Skeletal muscle satellite cell (primary cell): ENCODE measurements at regions not wholly inside any gene's neighbourhood (a gene's known extent, or its start where the extent isn't known, plus 50 kb on each side); places are given as distances from the start of the nearest gene placed in this dataset.

Experiments
- H3K27me3 ChIP-seq: 2 replicates; pipeline ENCODE4 v1.7.0; 2013; ENCODE audit warnings: low read length; ENCODE audit not compliant: control insufficient read depth, insufficient read depth
- H3K36me3 ChIP-seq: 2 replicates; pipeline ENCODE4 v1.7.0; 2013; ENCODE audit warnings: mild to moderate bottlenecking, control low read depth, low read length; ENCODE audit not compliant: insufficient read depth
- H3K4me1 ChIP-seq: 2 replicates; pipeline ENCODE4 v1.7.0; 2013; ENCODE audit warnings: low read length; ENCODE audit not compliant: control insufficient read depth, insufficient read depth
- H3K4me2 ChIP-seq: 2 replicates; pipeline ENCODE4 v1.7.0; 2013; ENCODE audit warnings: mild to moderate bottlenecking, low read length
- H3K4me3 ChIP-seq: 2 replicates; pipeline ENCODE4 v1.7.0; 2013; ENCODE audit warnings: low read length
- H3K9ac ChIP-seq: 2 replicates; pipeline ENCODE4 v1.7.0; 2013; ENCODE audit warnings: mild to moderate bottlenecking, low read depth, low read length, moderate library complexity
- H3K9me3 ChIP-seq: replicated peaks from 2 replicates; pipeline ENCODE4 v1.7.0; 2013; ENCODE audit warnings: mild to moderate bottlenecking, control low read depth, low read length

DNA sequence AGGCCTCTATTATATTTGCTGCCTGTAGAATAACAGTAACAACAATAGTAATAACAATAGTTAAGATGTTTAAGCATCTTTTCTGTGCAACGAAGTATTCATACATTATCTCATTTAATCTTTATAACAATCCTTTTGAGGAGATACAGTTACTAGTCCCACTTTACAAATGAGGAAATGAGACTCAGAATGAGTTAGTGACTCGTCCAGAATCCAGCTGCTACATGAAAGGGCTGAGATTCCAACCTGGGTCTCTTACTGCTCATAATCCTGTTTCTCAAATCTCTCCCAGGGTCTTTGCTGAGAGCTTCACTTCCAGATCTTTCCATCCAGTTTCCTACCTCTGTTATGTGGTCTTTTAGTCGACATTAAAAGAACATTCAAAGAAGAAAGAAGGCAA, 173.7 kb upstream of the TMPO start:
- Histone ChIP-seq H3K9ac (no peak overlapping the region), H3K9me3 (no peaks in the 10 kb centered on the region), H3K4me3 (no peak overlapping the region), H3K27me3 (peaks cover 6% of the 10 kb centered on the region), H3K4me2 (no peak overlapping the region), H3K36me3 (no peaks in the 10 kb centered on the region), H3K4me1 (peaks cover 5% of the 10 kb centered on the region)

GRCh38 chr12:98343002-98343567, 172.3 kb upstream of the TMPO start:
- no peak overlapping the region for H3K4me3 ChIP-seq
- no peaks in the 10 kb centered on the region for H3K36me3 ChIP-seq
- H3K4me2 ChIP-seq = no peak overlapping the region
- H3K4me1 ChIP-seq = peaks cover 5% of the 10 kb centered on the region
- no peaks in the 10 kb centered on the region for H3K9me3 ChIP-seq
- H3K9ac ChIP-seq = no peak overlapping the region
- H3K27me3 ChIP-seq = peaks cover 4% of the 10 kb centered on the region

DNA sequence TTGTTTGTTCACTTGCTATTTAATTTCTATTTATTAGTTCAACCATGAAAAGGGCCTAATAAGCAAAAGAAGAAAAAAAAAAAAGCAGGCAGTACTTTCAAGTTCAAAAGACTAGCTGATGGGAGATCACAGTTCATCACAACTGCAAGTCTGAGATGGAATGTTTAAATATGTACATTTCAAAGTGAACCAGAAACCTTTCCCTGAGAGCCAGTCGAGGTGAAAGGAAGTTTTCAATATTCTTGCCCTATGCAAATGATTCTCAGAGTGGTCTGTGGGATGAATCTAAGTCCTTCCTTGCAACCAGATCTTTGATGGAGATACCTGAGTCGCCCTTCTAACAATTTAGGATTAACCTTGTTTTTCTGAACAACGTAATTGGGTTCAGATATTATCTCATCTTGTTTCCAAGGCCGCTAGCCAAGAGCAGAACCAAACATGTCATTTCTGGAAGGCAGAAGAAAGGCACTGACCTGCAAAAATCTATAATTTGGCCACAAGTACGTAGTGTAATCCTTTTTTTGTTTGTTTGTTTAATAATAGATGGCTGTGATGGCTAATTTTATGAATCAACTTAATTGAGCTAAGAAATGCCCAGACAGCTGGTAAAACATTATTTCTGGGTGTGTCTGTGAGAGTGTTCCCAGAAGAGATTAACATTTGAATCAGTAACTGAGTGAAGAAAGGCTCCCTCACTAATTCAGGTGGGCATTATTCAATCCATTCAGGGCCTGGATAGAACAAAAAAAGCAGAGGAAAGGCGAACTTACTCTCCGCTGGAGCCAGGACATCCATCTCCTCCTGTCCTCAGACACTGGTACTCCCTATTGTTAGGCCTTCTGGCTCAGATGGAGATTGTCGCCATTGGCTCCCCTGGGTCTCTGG, 171.1 kb upstream of the TMPO start:
- Histone ChIP-seq H3K36me3 (no peaks in the 10 kb centered on the region), H3K4me1 (peaks cover 5% of the 10 kb centered on the region), H3K4me3 (no peak overlapping the region), H3K27me3 (peaks cover 4% of the 10 kb centered on the region), H3K9me3 (no peaks in the 10 kb centered on the region), H3K9ac (no peak overlapping the region), H3K4me2 (no peak overlapping the region)

- Histone ChIP-seq H3K36me3 (no peaks in the 10 kb centered on the region), H3K4me2 (no peak overlapping the region), H3K27me3 (peaks cover 4% of the 10 kb centered on the region), H3K9ac (no peak overlapping the region), H3K9me3 (no peaks in the 10 kb centered on the region), H3K4me3 (no peak overlapping the region), H3K4me1 (peaks cover 9% of the 10 kb centered on the region)
These were observed 170.0 kb upstream of the TMPO start for GRCh38 chr12:98345308-98345876.

- no peaks in the 10 kb centered on the region for H3K36me3 ChIP-seq
- H3K9me3 ChIP-seq = no peaks in the 10 kb centered on the region
- no peak overlapping the region for H3K4me3 ChIP-seq
- no peak overlapping the region for H3K9ac ChIP-seq
- no peak overlapping the region for H3K4me2 ChIP-seq
- H3K27me3 ChIP-seq = no peaks in the 10 kb centered on the region
- H3K4me1 ChIP-seq = peaks cover 29% of the 10 kb centered on the region
These were observed 164.3 kb upstream of the TMPO start for GRCh38 chr12:98351089-98351488.

GRCh38 chr12:98351784-98352183, 163.6 kb upstream of the TMPO start:
- H3K27me3 ChIP-seq = no peaks in the 10 kb centered on the region
- no peaks in the 10 kb centered on the region for H3K9me3 ChIP-seq
- H3K4me2 ChIP-seq = no peak overlapping the region
- H3K4me3 ChIP-seq = no peak overlapping the region
- peaks cover 29% of the 10 kb centered on the region for H3K4me1 ChIP-seq
- no peaks in the 10 kb centered on the region for H3K36me3 ChIP-seq
- no peak overlapping the region for H3K9ac ChIP-seq

GRCh38 chr12:98352218-98352811, 163.1 kb upstream of the TMPO start:
- Histone ChIP-seq H3K4me1 (peaks cover 29% of the 10 kb centered on the region), H3K36me3 (no peaks in the 10 kb centered on the region), H3K9ac (no peak overlapping the region), H3K4me3 (no peak overlapping the region), H3K9me3 (no peaks in the 10 kb centered on the region), H3K4me2 (peak overlapping the region; percentile 52), H3K27me3 (no peaks in the 10 kb centered on the region)

DNA sequence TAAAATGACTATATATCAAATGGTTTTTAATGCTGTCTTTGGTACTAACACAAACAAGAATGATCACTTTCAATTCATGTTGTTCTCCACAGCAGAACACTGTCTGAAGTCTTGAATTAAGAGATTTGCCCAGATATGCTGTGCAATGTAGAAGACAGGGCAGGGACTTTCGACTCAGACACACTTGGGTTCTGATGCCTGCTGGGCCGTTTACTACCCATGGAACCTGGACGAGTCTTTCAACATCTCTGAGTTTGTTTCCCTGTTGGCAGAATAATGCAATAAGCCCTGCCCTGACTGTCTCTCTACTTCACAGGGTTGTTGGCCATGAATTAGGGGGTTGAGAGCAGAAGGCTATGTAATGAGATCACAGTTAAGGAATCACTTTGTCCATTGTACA, 162.6 kb upstream of the TMPO start:
- H3K4me3 ChIP-seq = no peak overlapping the region
- peak overlapping the region; percentile 52 for H3K4me2 ChIP-seq
- H3K36me3 ChIP-seq = no peaks in the 10 kb centered on the region
- peaks cover 29% of the 10 kb centered on the region for H3K4me1 ChIP-seq
- no peaks in the 10 kb centered on the region for H3K27me3 ChIP-seq
- no peak overlapping the region for H3K9ac ChIP-seq
- H3K9me3 ChIP-seq = no peaks in the 10 kb centered on the region

GRCh38 chr12:98354520-98355035, 160.8 kb upstream of the TMPO start:
- Histone ChIP-seq H3K9me3 (no peaks in the 10 kb centered on the region), H3K4me2 (no peak overlapping the region), H3K36me3 (no peaks in the 10 kb centered on the region), H3K4me3 (no peak overlapping the region), H3K27me3 (peaks cover 2% of the 10 kb centered on the region), H3K4me1 (peaks cover 29% of the 10 kb centered on the region), H3K9ac (no peak overlapping the region)

DNA sequence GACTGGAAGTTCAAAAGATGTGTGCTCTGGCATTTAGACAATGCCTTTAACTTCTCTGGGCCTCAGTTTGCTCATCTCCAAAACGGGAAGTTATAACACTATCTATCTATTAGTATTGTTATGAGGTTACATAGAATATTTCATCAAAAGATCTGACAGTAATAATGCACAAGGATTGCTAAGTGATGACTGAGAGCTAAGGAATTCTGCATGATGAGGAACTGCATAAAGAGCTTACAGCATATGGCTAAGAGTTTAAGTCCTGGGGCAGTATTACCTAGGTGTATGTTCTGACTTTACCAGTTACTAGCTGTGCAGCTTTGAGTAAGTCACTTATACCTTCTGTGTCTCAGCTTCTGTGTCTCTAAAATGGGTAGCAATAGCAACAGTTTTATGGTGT, 160.1 kb upstream of the TMPO start:
- Histone ChIP-seq H3K9ac (no peak overlapping the region), H3K9me3 (no peaks in the 10 kb centered on the region), H3K36me3 (no peaks in the 10 kb centered on the region), H3K4me2 (no peak overlapping the region), H3K4me1 (peaks cover 26% of the 10 kb centered on the region), H3K27me3 (peaks cover 5% of the 10 kb centered on the region), H3K4me3 (no peak overlapping the region)

DNA sequence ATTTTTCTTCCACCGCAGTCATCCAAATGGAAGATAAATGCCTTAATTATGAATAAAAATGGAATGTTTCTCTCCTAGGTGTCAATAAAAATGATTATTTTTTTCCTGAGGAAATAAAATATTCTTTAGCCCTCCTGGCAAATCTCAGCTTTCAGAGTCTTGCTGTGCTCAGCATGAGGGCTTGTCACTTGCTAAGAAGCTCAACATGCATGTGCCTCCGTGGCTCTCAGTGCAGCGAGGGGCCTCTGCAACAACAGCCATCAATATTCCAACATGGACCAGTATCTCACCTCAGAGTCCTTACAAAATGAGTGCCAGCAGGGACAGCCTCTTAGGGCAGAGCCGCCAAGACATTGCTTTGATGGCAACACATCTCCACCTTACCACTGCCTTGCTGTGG, 159.5 kb upstream of the TMPO start:
- H3K9ac ChIP-seq = no peak overlapping the region
- no peak overlapping the region for H3K4me2 ChIP-seq
- H3K27me3 ChIP-seq = peaks cover 5% of the 10 kb centered on the region
- H3K4me3 ChIP-seq = no peak overlapping the region
- H3K36me3 ChIP-seq = no peaks in the 10 kb centered on the region
- H3K4me1 ChIP-seq = peaks cover 24% of the 10 kb centered on the region
- no peaks in the 10 kb centered on the region for H3K9me3 ChIP-seq
